ENCODE measurements at regions not wholly inside any gene's neighbourhood (a gene's known extent, or its start where the extent isn't known, plus 50 kb on each side); places are given as distances from the start of the nearest gene placed in this dataset.

DNA sequence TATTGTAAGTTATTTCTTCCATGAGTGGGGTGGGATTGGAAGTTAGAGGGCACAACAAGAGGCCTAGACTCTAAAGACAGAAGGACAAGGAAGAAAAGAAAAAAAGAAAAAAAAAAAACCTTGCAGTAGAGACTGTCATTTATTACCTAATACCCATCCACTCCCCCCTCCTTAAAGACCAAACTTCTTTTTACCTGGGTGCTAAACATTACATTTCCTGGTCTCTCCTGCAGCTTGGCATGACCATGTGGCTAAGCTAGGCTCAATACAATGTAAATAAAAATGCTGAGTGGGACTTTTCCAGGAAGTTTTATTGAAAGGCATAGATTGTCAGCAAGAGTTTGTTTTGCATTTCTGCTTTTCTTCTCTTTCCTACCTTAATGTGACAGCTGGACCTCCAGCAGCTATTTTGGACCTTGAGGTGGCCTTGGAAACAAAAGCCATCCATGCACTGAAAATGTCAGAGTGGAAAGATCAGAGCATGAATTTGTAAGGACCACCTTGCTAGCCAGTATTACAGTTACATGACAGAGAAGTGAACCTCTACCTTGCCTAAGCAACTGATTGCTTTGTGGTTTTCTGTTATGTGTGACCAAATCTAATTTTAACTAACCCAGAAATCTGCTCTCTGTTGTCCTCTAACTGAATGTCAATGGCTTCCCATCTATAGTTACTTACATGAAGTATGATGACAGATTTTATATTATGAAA lies 81.3 kb upstream of the SFMBT2 start:
- no peak for FAIRE-seq

DNA sequence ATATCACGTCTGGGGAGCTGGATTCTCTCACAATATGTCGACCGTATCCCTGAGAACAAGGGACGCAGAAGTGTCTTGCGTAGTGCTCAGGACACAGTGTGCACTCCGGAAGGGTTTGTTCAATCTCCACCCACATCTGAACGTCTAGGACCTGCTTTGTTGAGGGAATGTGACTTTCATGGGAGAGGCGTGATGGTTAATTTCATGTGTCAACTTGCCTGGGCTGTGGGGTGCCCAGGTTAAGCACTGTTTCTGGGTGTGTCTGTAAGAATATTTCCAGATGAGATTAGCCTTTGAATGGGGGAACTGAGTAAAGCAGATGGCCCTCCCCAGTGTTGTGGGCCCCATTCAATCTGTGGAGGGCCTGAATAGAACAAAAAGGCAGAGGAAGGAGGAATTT lies 80.4 kb upstream of the SFMBT2 start:
- Histone ChIP-seq H3K4me3 (ENCODE audit: low read depth in 1 of 3, low read length in 3 of 3) (no peak overlapping the region), H3K9me3 (ENCODE audit: control insufficient read depth in 2 of 2, insufficient read depth in 1 of 2, low read depth in 1 of 2, low read length in 1 of 2) (peaks cover 0 to 4% of the 10 kb centered on the region in 2 donors), H3K36me3 (ENCODE audit: control insufficient read depth in 3 of 3, insufficient read depth in 2 of 3, low read depth in 1 of 3, low read length in 3 of 3) (no peaks in the 10 kb centered on the region), H3K27ac (ENCODE audit: low read depth in 1 of 3, low read length in 2 of 3) (no peak overlapping the region), H3K4me1 (ENCODE audit: control insufficient read depth in 3 of 3, insufficient read depth in 2 of 3, low read depth in 1 of 3, low read length in 2 of 3) (peaks cover 0 to 2% (median 0%) of the 10 kb centered on the region in 3 donors), H3K27me3 (ENCODE audit: control insufficient read depth in 3 of 3, insufficient read depth in 3 of 3, low read length in 3 of 3) (no peaks in the 10 kb centered on the region)
- FAIRE-seq (no peak), DNase-seq (no peak)
- 82 to 91% (median 89%) methylated on average over 8 of the region's 8 CpGs for WGBS, 3 donors

More for the DNA sequence above, 81.3 kb upstream of the SFMBT2 start:
- no peaks in the 10 kb centered on the region for H3K36me3 ChIP-seq (ENCODE audit: control insufficient read depth in 3 of 3, insufficient read depth in 2 of 3, low read depth in 1 of 3, low read length in 3 of 3)
- H3K4me1 ChIP-seq (ENCODE audit: control insufficient read depth in 3 of 3, insufficient read depth in 2 of 3, low read depth in 1 of 3, low read length in 2 of 3), result peaks cover 0 to 2% (median 0%) of the 10 kb centered on the region in 3 donors
- H3K27ac ChIP-seq (ENCODE audit: low read depth in 1 of 3, low read length in 2 of 3), result no peak overlapping the region
- no peak overlapping the region for H3K4me3 ChIP-seq (ENCODE audit: low read depth in 1 of 3, low read length in 3 of 3)
- H3K9me3 ChIP-seq (ENCODE audit: control insufficient read depth in 2 of 2, insufficient read depth in 1 of 2, low read depth in 1 of 2, low read length in 1 of 2), result peaks cover 0 to 4% of the 10 kb centered on the region in 2 donors
- DNase-seq, result no peak
- H3K27me3 ChIP-seq (ENCODE audit: control insufficient read depth in 3 of 3, insufficient read depth in 3 of 3, low read length in 3 of 3), result no peaks in the 10 kb centered on the region

DNA sequence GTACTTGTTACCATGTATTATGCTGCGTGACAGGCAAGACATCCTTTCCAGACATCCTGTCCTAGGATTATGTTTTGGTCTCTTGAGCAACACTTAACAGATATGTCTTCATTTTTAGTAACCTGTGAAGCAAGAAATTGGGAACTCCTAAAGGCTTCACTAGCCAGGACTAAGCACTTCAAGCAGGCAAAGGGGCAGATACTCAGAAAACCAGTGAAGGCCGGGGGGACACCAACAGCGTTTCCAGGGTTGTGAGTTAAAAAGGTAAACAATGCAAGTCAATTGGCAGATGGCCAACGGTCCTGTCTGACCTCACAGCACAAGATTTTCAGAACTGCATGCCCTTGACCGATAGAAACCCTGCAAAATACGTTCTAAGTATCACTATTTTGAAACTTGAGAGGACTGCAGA lies 77.6 kb upstream of the SFMBT2 start:
- Histone ChIP-seq H3K4me3 (ENCODE audit: low read depth in 1 of 3, low read length in 3 of 3) (no peak overlapping the region), H3K27me3 (ENCODE audit: control insufficient read depth in 3 of 3, insufficient read depth in 3 of 3, low read length in 3 of 3) (no peaks in the 10 kb centered on the region), H3K27ac (ENCODE audit: low read depth in 1 of 3, low read length in 2 of 3) (peak overlapping the region in 1 of 3 donors; percentile 48), H3K4me1 (ENCODE audit: control insufficient read depth in 3 of 3, insufficient read depth in 2 of 3, low read depth in 1 of 3, low read length in 2 of 3) (peaks cover 0 to 2% (median 0%) of the 10 kb centered on the region in 3 donors), H3K9me3 (ENCODE audit: control insufficient read depth in 2 of 2, insufficient read depth in 1 of 2, low read depth in 1 of 2, low read length in 1 of 2) (peaks cover 0 to 4% of the 10 kb centered on the region in 2 donors), H3K36me3 (ENCODE audit: control insufficient read depth in 3 of 3, insufficient read depth in 2 of 3, low read depth in 1 of 3, low read length in 3 of 3) (no peaks in the 10 kb centered on the region)
- FAIRE-seq, result no peak
- DNase-seq, result peak in 1 of 2 donors; percentile 35
- WGBS, 3 donors, result 28 to 35% (median 28%) methylated on average over 6 of the region's 6 CpGs

DNA sequence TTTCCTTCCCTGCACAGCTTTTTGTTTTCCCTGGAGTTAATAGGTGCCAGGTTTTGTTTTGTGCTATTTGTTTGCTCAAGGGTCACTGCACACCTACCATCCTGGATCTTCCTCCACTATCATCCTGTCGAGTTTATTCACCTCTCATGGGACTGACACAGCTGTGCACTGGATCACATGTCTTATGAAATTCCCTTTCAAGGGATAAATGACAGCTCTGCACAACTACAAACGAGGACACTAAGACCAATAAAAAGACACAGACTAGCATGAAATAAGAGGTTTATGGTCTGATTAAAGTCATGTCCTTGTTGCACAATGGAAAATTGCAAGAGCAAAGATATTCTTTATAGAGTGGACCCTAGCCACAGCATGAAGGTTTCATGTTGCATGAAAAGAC lies 76.7 kb upstream of the SFMBT2 start:
- 20 to 38% (median 23%) methylated on average over 2 of the region's 2 CpGs for WGBS, 3 donors

DNA sequence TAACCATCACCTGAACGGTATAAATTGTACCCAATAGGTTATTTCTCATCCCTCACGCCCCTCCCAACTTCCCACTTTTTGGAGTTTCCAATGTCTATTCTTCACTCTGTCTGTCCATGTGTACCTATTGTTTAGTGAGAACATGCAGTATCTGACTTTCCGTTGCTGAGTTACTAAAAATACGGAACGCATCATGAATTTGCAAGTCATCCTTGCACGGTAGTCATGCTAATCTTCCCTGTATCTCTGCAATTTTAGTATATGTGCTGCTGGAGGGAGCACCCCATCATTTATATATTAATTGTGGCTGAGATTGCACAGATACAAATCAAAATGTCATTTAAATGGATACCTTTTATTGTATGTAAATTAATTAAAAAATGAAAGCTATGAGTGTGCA lies 75.7 kb upstream of the SFMBT2 start:
- WGBS, 3 donors, result 80 to 93% (median 91%) methylated on average over 6 of the region's 6 CpGs
- H3K4me3 ChIP-seq (ENCODE audit: low read depth in 1 of 3, low read length in 3 of 3), result no peak overlapping the region
- H3K27me3 ChIP-seq (ENCODE audit: control insufficient read depth in 3 of 3, insufficient read depth in 3 of 3, low read length in 3 of 3), result no peaks in the 10 kb centered on the region
- H3K9me3 ChIP-seq (ENCODE audit: control insufficient read depth in 2 of 2, insufficient read depth in 1 of 2, low read depth in 1 of 2, low read length in 1 of 2), result peaks cover 0 to 4% of the 10 kb centered on the region in 2 donors
- no peak for FAIRE-seq
- H3K4me1 ChIP-seq (ENCODE audit: control insufficient read depth in 3 of 3, insufficient read depth in 2 of 3, low read depth in 1 of 3, low read length in 2 of 3), result peaks cover 0 to 2% (median 0%) of the 10 kb centered on the region in 3 donors
- H3K36me3 ChIP-seq (ENCODE audit: control insufficient read depth in 3 of 3, insufficient read depth in 2 of 3, low read depth in 1 of 3, low read length in 3 of 3), result no peaks in the 10 kb centered on the region
- DNase-seq, result no peak
- H3K27ac ChIP-seq (ENCODE audit: low read depth in 1 of 3, low read length in 2 of 3), result no peak overlapping the region

More for the DNA sequence above, 76.7 kb upstream of the SFMBT2 start:
- DNase-seq (no peak), FAIRE-seq (no peak)
- Histone ChIP-seq H3K9me3 (ENCODE audit: control insufficient read depth in 2 of 2, insufficient read depth in 1 of 2, low read depth in 1 of 2, low read length in 1 of 2) (peaks cover 0 to 4% of the 10 kb centered on the region in 2 donors), H3K27me3 (ENCODE audit: control insufficient read depth in 3 of 3, insufficient read depth in 3 of 3, low read length in 3 of 3) (no peaks in the 10 kb centered on the region), H3K4me1 (ENCODE audit: control insufficient read depth in 3 of 3, insufficient read depth in 2 of 3, low read depth in 1 of 3, low read length in 2 of 3) (peaks cover 0 to 2% (median 0%) of the 10 kb centered on the region in 3 donors), H3K36me3 (ENCODE audit: control insufficient read depth in 3 of 3, insufficient read depth in 2 of 3, low read depth in 1 of 3, low read length in 3 of 3) (no peaks in the 10 kb centered on the region), H3K27ac (ENCODE audit: low read depth in 1 of 3, low read length in 2 of 3) (no peak overlapping the region), H3K4me3 (ENCODE audit: low read depth in 1 of 3, low read length in 3 of 3) (no peak overlapping the region)

DNA sequence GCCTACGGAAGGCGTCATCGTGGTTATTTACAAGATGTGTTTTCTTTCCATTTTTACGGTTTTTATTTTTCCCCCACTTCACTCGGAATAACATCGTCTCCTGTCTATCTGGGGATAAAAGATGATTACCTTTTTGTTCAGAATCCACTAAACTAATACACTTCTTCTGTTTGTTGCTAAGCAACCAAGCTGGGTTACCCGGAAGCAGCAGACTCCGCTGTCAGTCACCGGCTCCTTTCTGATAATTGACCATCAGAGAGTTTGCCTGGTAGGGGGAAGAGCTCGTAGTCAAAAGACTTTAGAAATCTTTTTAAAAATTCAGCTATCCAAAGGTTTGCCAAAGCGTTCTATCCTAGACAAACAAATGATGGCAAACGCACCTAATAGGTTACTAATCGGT lies 75.0 kb upstream of the SFMBT2 start:
- Histone ChIP-seq H3K9me3 (ENCODE audit: control insufficient read depth in 2 of 2, insufficient read depth in 1 of 2, low read depth in 1 of 2, low read length in 1 of 2) (no peaks in the 10 kb centered on the region), H3K4me3 (ENCODE audit: low read depth in 1 of 3, low read length in 3 of 3) (no peak overlapping the region), H3K27me3 (ENCODE audit: control insufficient read depth in 3 of 3, insufficient read depth in 3 of 3, low read length in 3 of 3) (no peaks in the 10 kb centered on the region), H3K27ac (ENCODE audit: low read depth in 1 of 3, low read length in 2 of 3) (no peak overlapping the region), H3K4me1 (ENCODE audit: control insufficient read depth in 3 of 3, insufficient read depth in 2 of 3, low read depth in 1 of 3, low read length in 2 of 3) (peaks cover 0 to 2% (median 0%) of the 10 kb centered on the region in 3 donors), H3K36me3 (ENCODE audit: control insufficient read depth in 3 of 3, insufficient read depth in 2 of 3, low read depth in 1 of 3, low read length in 3 of 3) (no peaks in the 10 kb centered on the region)
- WGBS, 3 donors, result 40 to 71% (median 56%) methylated on average over 13 of the region's 13 CpGs
- FAIRE-seq (no peak), DNase-seq (no peak)

DNA sequence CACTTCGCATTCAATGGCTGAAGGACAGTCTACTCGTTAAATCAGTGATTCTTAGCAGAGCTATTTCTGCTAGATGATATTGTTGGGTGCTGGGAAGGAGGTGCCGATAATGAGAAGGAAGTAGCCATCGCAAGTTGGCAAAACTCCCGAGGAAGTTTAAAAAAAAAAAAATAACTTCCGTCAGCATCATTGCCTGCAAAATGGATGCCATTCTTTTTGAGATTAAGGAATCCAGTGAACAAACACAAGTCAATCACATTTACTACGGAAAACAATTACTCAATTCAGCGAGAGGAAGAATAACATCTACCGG lies 74.4 kb upstream of the SFMBT2 start:
- WGBS, 3 donors, result 27 to 36% (median 28%) methylated on average over 9 of the region's 9 CpGs
- no peak for FAIRE-seq
- Histone ChIP-seq H3K27me3 (ENCODE audit: control insufficient read depth in 3 of 3, insufficient read depth in 3 of 3, low read length in 3 of 3) (no peaks in the 10 kb centered on the region), H3K27ac (ENCODE audit: low read depth in 1 of 3, low read length in 2 of 3) (peak overlapping the region in 1 of 3 donors; percentile 78), H3K4me1 (ENCODE audit: control insufficient read depth in 3 of 3, insufficient read depth in 2 of 3, low read depth in 1 of 3, low read length in 2 of 3) (peaks cover 0 to 2% (median 0%) of the 10 kb centered on the region in 3 donors), H3K9me3 (ENCODE audit: control insufficient read depth in 2 of 2, insufficient read depth in 1 of 2, low read depth in 1 of 2, low read length in 1 of 2) (no peaks in the 10 kb centered on the region), H3K4me3 (ENCODE audit: low read depth in 1 of 3, low read length in 3 of 3) (no peak overlapping the region), H3K36me3 (ENCODE audit: control insufficient read depth in 3 of 3, insufficient read depth in 2 of 3, low read depth in 1 of 3, low read length in 3 of 3) (no peaks in the 10 kb centered on the region)
- no peak for DNase-seq

DNA sequence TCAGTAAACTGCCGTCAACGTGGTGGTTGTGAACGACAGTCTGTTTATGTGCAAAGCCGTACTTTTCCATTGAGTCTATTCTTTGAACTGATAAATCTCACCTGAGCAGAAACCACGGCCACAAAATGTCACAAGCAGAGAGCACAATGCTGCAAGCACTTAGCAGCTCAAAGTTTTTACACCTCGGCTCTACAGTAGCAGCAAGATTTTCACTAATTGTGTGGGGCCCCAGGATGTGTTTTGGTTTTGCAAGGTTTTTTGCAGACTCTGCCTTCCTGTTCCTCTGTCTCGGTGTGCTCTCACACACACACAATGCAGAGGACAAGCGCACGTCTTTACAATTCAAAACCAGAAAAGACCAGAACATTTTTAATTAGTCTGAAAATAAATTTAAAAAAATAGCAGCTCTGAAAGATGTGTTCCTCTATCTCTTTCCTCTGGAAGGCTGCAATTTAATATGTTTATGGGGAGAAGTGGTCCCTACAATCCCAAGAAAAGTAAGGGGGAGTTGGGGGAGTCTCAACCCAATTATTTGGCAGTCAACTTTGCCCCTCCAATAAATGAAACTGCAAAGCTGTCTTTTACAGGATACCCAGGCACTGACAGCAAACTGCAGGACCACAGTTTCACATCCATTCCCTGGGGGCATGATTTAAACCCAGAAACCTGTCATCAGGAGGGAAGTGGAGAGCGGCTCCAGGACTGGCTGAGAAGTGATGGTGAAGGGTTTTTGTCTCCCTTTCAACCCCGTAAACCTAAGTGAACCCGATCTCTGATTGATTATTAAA lies 73.8 kb upstream of the SFMBT2 start:
- Histone ChIP-seq H3K4me1 (ENCODE audit: control insufficient read depth in 3 of 3, insufficient read depth in 2 of 3, low read depth in 1 of 3, low read length in 2 of 3) (peaks cover 0 to 2% (median 0%) of the 10 kb centered on the region in 3 donors), H3K36me3 (ENCODE audit: control insufficient read depth in 3 of 3, insufficient read depth in 2 of 3, low read depth in 1 of 3, low read length in 3 of 3) (no peaks in the 10 kb centered on the region), H3K27me3 (ENCODE audit: control insufficient read depth in 3 of 3, insufficient read depth in 3 of 3, low read length in 3 of 3) (no peaks in the 10 kb centered on the region), H3K4me3 (ENCODE audit: low read depth in 1 of 3, low read length in 3 of 3) (no peak overlapping the region), H3K9me3 (ENCODE audit: control insufficient read depth in 2 of 2, insufficient read depth in 1 of 2, low read depth in 1 of 2, low read length in 1 of 2) (no peaks in the 10 kb centered on the region), H3K27ac (ENCODE audit: low read depth in 1 of 3, low read length in 2 of 3) (peak overlapping the region in 1 of 3 donors; percentile 78)
- 37 to 43% (median 38%) methylated on average over 12 of the region's 12 CpGs for WGBS, 3 donors
- FAIRE-seq, result no peak
- DNase-seq, result peak in 1 of 2 donors; percentile 69

All from small intestine (tissue), 7 donors.